GM10266 (cell line): ENCODE measurements at regions not wholly inside any gene's neighbourhood (a gene's known extent, or its start where the extent isn't known, plus 50 kb on each side); places are given as distances from the start of the nearest gene placed in this dataset.

Experiments
- DNase-seq: peaks from one replicate; pipeline ENCODE4 v3.0.0; 2012; ENCODE audit errors: extremely low spot score
- TF ChIP-seq, protein P1 (sequence below): IDR thresholded peaks from 2 replicates; pipeline ENCODE4 v1.5.1; 2012; ENCODE audit warnings: mild to moderate bottlenecking, low read depth; ENCODE audit not compliant: control insufficient read depth, insufficient read depth; ENCODE audit errors: missing control alignments

DNA sequence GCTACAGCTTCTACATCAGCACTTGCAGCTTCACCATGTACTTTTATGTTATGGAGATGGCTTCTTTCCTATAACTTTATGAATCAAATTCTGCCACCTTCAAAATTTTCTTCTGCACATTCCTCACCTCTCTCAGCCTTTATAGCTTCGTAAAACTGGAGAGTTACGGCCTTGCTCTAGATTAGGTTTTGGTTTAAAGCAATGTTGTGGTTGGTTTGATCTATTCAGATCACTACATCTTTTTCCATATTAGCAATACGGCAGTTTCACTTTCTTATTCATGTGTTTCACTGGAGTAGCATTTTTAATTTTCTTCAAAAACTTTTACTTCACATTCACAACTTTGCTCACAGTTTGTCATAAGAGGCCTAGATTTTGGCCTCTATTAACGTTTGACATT lies 242.9 kb upstream of the GYPC start:
- TF ChIP-seq, protein P1, sequence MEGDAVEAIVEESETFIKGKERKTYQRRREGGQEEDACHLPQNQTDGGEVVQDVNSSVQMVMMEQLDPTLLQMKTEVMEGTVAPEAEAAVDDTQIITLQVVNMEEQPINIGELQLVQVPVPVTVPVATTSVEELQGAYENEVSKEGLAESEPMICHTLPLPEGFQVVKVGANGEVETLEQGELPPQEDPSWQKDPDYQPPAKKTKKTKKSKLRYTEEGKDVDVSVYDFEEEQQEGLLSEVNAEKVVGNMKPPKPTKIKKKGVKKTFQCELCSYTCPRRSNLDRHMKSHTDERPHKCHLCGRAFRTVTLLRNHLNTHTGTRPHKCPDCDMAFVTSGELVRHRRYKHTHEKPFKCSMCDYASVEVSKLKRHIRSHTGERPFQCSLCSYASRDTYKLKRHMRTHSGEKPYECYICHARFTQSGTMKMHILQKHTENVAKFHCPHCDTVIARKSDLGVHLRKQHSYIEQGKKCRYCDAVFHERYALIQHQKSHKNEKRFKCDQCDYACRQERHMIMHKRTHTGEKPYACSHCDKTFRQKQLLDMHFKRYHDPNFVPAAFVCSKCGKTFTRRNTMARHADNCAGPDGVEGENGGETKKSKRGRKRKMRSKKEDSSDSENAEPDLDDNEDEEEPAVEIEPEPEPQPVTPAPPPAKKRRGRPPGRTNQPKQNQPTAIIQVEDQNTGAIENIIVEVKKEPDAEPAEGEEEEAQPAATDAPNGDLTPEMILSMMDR, result no peak
- no peak for DNase-seq

DNA sequence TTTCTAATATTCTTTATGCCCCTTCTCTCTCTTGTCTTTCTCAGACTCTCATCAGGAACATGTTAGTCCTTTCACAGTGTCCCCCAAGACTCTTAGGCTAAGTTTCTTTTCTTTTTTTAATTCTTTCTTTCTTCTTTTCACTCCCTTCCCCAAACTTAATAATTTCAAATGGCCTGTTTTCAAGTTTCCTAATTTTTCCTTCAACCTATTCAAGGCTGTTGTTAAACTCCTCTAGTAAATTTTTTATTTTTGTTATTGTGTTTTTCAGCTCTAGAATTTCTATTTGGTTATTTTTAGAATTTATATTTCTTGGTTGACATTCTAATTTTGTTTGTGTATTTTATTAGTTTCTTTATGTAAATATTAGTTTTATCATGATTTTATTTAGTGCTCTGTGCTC lies 236.6 kb upstream of the GYPC start:
- DNase-seq, result no peak
- TF ChIP-seq, protein P1, result no peak

DNA sequence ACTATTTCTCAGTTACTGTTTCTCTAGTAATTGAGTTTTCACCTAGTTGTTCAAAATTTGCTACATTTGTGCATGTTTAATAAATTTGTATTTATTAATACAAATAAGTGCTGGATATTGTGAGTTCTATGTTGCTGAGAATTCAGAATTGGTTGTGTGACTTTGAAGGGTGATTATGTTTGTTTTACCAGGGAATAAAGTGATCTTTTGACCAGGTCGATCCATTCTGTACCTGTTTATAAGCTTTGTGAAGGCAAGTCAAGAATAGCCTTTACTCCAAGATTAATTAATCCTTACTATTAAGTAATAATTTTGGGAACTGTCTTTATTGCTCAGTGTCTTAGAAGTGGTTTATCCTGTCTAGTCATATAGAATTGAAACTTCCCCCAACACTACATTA lies 230.0 kb upstream of the GYPC start:
- no peak for DNase-seq
- TF ChIP-seq, protein P1, result no peak

DNA sequence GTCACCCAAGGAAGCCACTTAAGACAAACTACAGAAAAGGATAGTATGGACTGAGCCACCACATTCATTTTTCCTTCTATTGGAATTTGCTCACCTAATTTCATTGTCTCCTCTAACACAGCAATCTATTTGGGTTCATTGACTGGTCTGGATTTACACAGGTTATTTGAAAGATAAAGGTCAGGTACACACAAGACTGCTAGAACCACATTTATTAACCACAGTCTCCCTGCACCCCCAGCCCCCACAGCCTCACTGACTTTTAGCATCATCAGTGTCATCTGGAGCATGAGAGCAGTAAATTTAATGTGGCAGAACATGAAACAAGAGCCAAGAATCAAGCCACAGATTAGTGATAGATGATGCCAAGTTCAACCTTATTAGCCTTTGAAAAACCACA lies 226.9 kb upstream of the GYPC start:
- no peak for DNase-seq
- TF ChIP-seq, protein P1, result no peak

DNA sequence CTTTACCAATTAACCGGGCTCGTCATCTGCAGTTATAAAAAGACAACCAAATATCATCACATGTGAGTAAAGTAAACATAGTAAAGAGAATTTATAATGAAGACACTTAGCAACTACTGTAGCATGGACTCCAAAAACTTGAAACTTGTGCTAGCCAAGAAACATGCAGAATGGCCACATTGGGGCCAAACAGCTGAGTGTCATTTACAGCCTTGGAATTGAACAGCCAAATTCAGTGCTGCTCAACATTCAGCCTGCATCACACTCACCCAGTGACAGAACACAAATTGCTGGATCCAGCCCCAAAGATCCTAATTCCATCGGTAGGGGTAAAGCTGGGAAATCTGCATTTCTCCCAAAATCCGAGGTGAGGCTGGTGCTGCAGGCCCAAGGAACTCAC lies 224.8 kb upstream of the GYPC start:
- TF ChIP-seq, protein P1, result no peak
- DNase-seq, result no peak

DNA sequence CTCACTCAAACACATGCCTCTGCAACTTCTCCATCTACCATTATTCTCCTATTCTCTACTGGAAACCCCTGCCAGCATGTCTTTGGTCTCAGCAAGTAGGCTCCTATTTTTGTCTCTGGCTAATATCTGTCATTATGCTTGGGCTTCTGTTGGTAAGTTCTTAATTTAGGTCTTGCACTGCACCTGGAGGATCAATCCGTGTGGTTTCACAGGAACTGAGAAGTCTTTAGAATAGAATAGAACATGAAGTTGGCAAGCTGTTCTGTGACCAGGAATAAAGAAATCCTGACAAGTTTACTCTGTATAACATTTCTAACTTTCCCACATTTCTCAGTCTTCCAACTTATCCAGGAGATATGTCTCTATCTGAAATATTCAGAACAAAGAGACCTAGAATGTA lies 219.5 kb upstream of the GYPC start:
- DNase-seq, result no peak
- TF ChIP-seq, protein P1, result no peak

DNA sequence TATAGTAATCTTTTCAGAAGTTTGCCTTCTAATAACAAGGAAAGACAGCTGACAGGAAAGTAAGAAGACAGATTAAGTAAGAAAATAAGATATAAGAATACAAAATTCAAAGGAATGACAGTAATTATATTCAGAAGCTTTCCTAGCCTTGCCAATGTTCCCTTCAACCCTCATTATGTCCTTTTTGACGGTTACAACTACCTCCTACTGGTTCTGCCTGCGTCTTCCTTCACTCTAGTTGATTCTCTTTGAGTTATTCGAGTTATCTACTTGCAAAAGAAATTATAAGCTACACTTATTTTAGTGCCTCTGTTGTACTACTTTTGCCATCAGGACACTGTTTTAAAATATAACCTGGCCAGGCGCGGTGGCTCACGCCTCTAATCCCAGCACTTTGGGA lies 218.9 kb upstream of the GYPC start:
- TF ChIP-seq, protein P1, result no peak
- DNase-seq, result no peak
